Osteocyte (in vitro differentiated cells): ENCODE measurements at regions not wholly inside any gene's neighbourhood (a gene's known extent, or its start where the extent isn't known, plus 50 kb on each side); places are given as distances from the start of the nearest gene placed in this dataset.
"Not testable (repeated sequence)": the region's sequence is repeated elsewhere in the genome, so short reads cannot be mapped to it uniquely, and the experiment has no call there.

Experiments
- DNase-seq: peaks from one replicate; pipeline ENCODE4 v3.0.0; 2021; ENCODE audit warnings: mixed read lengths; ENCODE audit not compliant: unreplicated experiment; ENCODE audit errors: extremely low spot score
- H3K27ac Mint-ChIP-seq: one replicate; pipeline ENCODE4 v1.8.0; 2021; ENCODE audit warnings: mild to moderate bottlenecking, mixed read lengths; ENCODE audit not compliant: unreplicated experiment
- H3K27me3 Mint-ChIP-seq: one replicate; pipeline ENCODE4 v1.8.0; 2021; ENCODE audit warnings: mixed read lengths; ENCODE audit not compliant: unreplicated experiment
- H3K36me3 Mint-ChIP-seq: one replicate; pipeline ENCODE4 v1.8.0; 2021; ENCODE audit warnings: mixed read lengths; ENCODE audit not compliant: unreplicated experiment
- H3K4me1 Mint-ChIP-seq: one replicate; pipeline ENCODE4 v1.8.0; 2021; ENCODE audit warnings: mixed read lengths; ENCODE audit not compliant: unreplicated experiment
- H3K4me3 Mint-ChIP-seq: one replicate; pipeline ENCODE4 v1.8.0; 2021; ENCODE audit warnings: mild to moderate bottlenecking, moderate library complexity, mixed read lengths; ENCODE audit not compliant: unreplicated experiment
- H3K9me3 Mint-ChIP-seq: one replicate; pipeline ENCODE4 v1.8.0; 2021; ENCODE audit warnings: mixed read lengths; ENCODE audit not compliant: unreplicated experiment
- TF ChIP-seq, protein P1 (sequence below): fragments of 200-600 bp; sonication (generic); IDR thresholded peaks from 2 replicates; pipeline ENCODE4 v1.5.0; 2021; ENCODE audit warnings: antibody characterized with exemption, mild to moderate bottlenecking, moderate library complexity

DNA sequence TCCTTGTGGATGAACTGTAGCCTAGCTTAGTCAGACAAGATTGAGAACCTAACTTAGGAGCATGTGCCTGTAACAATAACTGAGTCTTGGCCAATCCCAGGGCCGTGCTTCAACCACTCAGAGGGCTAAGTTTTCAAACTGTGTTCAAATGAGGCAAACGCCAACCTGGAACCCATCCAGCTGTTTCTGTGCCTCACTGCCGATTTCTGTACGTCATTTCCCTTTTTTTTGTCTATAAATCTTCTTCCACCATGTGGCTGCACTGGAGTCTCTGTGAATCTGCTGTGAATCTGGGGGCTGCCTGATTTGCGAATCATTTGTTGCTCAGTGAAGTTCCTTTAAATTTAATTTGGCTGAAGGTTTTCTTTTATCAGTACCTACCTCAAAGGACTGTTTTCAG is 115.0 kb upstream of the CHD6 start:
- Mint-ChIP-seq H3K27me3 (no peaks in the 10 kb centered on the region), H3K36me3 (no peaks in the 10 kb centered on the region)
- TF ChIP-seq, protein P1, sequence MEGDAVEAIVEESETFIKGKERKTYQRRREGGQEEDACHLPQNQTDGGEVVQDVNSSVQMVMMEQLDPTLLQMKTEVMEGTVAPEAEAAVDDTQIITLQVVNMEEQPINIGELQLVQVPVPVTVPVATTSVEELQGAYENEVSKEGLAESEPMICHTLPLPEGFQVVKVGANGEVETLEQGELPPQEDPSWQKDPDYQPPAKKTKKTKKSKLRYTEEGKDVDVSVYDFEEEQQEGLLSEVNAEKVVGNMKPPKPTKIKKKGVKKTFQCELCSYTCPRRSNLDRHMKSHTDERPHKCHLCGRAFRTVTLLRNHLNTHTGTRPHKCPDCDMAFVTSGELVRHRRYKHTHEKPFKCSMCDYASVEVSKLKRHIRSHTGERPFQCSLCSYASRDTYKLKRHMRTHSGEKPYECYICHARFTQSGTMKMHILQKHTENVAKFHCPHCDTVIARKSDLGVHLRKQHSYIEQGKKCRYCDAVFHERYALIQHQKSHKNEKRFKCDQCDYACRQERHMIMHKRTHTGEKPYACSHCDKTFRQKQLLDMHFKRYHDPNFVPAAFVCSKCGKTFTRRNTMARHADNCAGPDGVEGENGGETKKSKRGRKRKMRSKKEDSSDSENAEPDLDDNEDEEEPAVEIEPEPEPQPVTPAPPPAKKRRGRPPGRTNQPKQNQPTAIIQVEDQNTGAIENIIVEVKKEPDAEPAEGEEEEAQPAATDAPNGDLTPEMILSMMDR: no peak

DNA sequence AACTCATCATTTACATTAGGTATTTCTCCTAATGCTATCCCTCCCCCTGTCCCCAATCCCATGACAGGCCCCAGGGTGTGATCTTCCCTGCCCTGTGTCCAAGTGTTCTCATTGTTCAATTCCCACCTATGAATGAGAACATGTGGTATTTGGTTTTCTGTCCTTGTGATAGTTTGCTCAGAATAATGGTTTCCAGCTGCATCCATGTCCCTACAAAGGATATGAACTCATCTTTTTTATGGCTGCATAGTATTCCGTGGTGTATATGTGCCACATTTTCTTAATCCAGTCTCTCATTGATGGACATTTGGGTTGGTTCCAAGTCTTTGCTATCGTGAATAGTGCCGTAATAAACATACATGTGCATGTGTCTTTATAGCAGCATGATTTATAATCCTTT is 113.0 kb upstream of the CHD6 start:
- not testable (repeated sequence) for H3K36me3 Mint-ChIP-seq, H3K27me3 Mint-ChIP-seq, H3K9me3 Mint-ChIP-seq, H3K4me3 Mint-ChIP-seq, H3K27ac Mint-ChIP-seq, DNase-seq, H3K4me1 Mint-ChIP-seq

More for the DNA sequence above, 115.0 kb upstream of the CHD6 start:
- H3K27ac Mint-ChIP-seq: no peak overlapping the region
- H3K4me3 Mint-ChIP-seq: no peak overlapping the region
- no peaks in the 10 kb centered on the region for H3K4me1 Mint-ChIP-seq
- peak; percentile 40 for DNase-seq
- H3K9me3 Mint-ChIP-seq: peaks cover 4% of the 10 kb centered on the region

GRCh38 chr20:41727681-41728080 is 109.5 kb upstream of the CHD6 start:
- not testable (repeated sequence) for H3K4me1 Mint-ChIP-seq, H3K27ac Mint-ChIP-seq, H3K27me3 Mint-ChIP-seq, DNase-seq, H3K4me3 Mint-ChIP-seq, H3K36me3 Mint-ChIP-seq, H3K9me3 Mint-ChIP-seq

DNA sequence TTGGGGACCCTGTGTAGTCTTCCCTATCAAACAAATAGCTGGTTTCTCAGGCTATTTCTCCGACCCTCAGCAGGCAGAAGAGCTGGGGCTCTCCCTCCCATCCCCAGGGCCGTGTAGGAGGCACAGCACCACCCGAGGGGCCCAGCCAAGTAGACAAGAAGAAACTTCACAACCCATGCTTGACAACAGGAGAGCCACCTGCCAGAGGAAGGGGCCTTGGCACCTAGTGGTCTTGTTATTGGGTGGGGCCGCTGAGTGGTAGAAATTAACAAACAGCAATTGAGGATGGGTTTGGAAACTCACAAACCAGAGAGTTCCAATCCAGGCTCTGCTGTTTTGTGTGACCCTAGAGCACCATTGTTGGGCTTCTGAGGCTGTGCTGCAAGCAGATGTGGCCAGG is 108.5 kb upstream of the CHD6 start:
- TF ChIP-seq, protein P1: no peak
- Mint-ChIP-seq H3K9me3 (no peaks in the 10 kb centered on the region), H3K36me3 (no peaks in the 10 kb centered on the region), H3K27me3 (no peaks in the 10 kb centered on the region), H3K27ac (no peak overlapping the region), H3K4me3 (no peak overlapping the region), H3K4me1 (no peaks in the 10 kb centered on the region)
- DNase-seq: no peak

DNA sequence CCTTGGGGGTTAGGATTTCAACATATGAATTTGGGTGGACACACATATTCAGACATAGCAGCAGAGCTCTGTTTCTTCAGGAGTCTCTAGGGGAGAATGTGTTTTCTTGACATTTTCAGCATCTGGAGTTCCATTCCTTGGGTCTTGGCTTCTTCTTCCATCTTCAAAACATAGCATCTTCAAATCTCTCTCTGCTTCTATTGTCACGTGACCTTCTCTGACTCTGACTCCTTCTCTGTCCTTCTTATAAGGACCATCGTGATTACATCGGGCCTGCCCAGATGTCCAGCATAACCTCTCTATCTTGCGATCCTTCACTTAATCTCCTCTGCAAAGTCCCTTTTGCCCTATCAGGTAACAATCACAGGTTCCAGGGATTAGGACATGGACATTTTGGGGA is 101.0 kb upstream of the CHD6 start:
- H3K4me3 Mint-ChIP-seq: no peak overlapping the region
- H3K27ac Mint-ChIP-seq: no peak overlapping the region
- H3K9me3 Mint-ChIP-seq: no peaks in the 10 kb centered on the region
- TF ChIP-seq, protein P1: no peak
- no peak for DNase-seq
- H3K4me1 Mint-ChIP-seq: no peaks in the 10 kb centered on the region
- H3K36me3 Mint-ChIP-seq: no peaks in the 10 kb centered on the region
- H3K27me3 Mint-ChIP-seq: peaks cover 2% of the 10 kb centered on the region

GRCh38 chr20:41717483-41717882 is 99.3 kb upstream of the CHD6 start:
- Mint-ChIP-seq H3K9me3 (no peaks in the 10 kb centered on the region), H3K27ac (no peak overlapping the region), H3K4me1 (no peaks in the 10 kb centered on the region), H3K27me3 (peaks cover 2% of the 10 kb centered on the region), H3K4me3 (no peak overlapping the region), H3K36me3 (no peaks in the 10 kb centered on the region)
- DNase-seq: no peak
- TF ChIP-seq, protein P1: no peak
